ENCODE measurements at regions not wholly inside any gene's neighbourhood (a gene's known extent, or its start where the extent isn't known, plus 50 kb on each side); places are given as distances from the start of the nearest gene placed in this dataset.

GRCh38 chr2:65566617-65567016 is 134.2 kb upstream of the SPRED2 start:
- no peak for DNase-seq (ENCODE audit: low read depth, low spot score)
- Mint-ChIP-seq H3K27me3 (ENCODE audit: low read depth) (peaks cover 4% of the 10 kb centered on the region), H3K27ac (ENCODE audit: unreplicated experiment) (peak overlapping the region; percentile 65), H3K36me3 (ENCODE audit: low read depth) (no peaks in the 10 kb centered on the region), H3K4me1 (peaks cover 11% of the 10 kb centered on the region), H3K9me3 (no peaks in the 10 kb centered on the region), H3K4me3 (no peak overlapping the region)
- TF ChIP-seq CTCF (conservative IDR thresholded peaks at IDR 0.05), result no peak

- no peak for DNase-seq (ENCODE audit: low read depth, low spot score)
- Mint-ChIP-seq H3K4me3 (no peak overlapping the region), H3K4me1 (peaks cover 11% of the 10 kb centered on the region), H3K27me3 (ENCODE audit: low read depth) (peaks cover 4% of the 10 kb centered on the region), H3K27ac (ENCODE audit: unreplicated experiment) (no peak overlapping the region), H3K36me3 (ENCODE audit: low read depth) (no peaks in the 10 kb centered on the region), H3K9me3 (no peaks in the 10 kb centered on the region)
- no peak for TF ChIP-seq CTCF (conservative IDR thresholded peaks at IDR 0.05)
Observed at GRCh38 chr2:65565681-65566080, 133.3 kb upstream of the SPRED2 start.

GRCh38 chr2:65564299-65564698 is 131.9 kb upstream of the SPRED2 start:
- H3K9me3 Mint-ChIP-seq, result no peaks in the 10 kb centered on the region
- H3K27ac Mint-ChIP-seq (ENCODE audit: unreplicated experiment), result no peak overlapping the region
- no peaks in the 10 kb centered on the region for H3K36me3 Mint-ChIP-seq (ENCODE audit: low read depth)
- H3K27me3 Mint-ChIP-seq (ENCODE audit: low read depth), result peaks cover 4% of the 10 kb centered on the region
- H3K4me1 Mint-ChIP-seq, result peaks cover 11% of the 10 kb centered on the region
- H3K4me3 Mint-ChIP-seq, result no peak overlapping the region
- no peak for TF ChIP-seq CTCF (conservative IDR thresholded peaks at IDR 0.05)
- DNase-seq (ENCODE audit: low read depth, low spot score), result no peak

- Mint-ChIP-seq H3K9me3 (no peaks in the 10 kb centered on the region), H3K27ac (ENCODE audit: unreplicated experiment) (no peak overlapping the region), H3K27me3 (ENCODE audit: low read depth) (peaks cover 6% of the 10 kb centered on the region), H3K4me3 (no peak overlapping the region), H3K4me1 (peaks cover 11% of the 10 kb centered on the region), H3K36me3 (ENCODE audit: low read depth) (no peaks in the 10 kb centered on the region)
- TF ChIP-seq CTCF (conservative IDR thresholded peaks at IDR 0.05), result no peak
- no peak for DNase-seq (ENCODE audit: low read depth, low spot score)
Observed at GRCh38 chr2:65562890-65563289, 130.5 kb upstream of the SPRED2 start.

- Mint-ChIP-seq H3K36me3 (ENCODE audit: low read depth) (no peaks in the 10 kb centered on the region), H3K4me3 (no peak overlapping the region), H3K4me1 (no peaks in the 10 kb centered on the region), H3K9me3 (no peaks in the 10 kb centered on the region), H3K27ac (ENCODE audit: unreplicated experiment) (no peak overlapping the region), H3K27me3 (ENCODE audit: low read depth) (peaks cover 2% of the 10 kb centered on the region)
- no peak for TF ChIP-seq CTCF (conservative IDR thresholded peaks at IDR 0.05)
- DNase-seq (ENCODE audit: low read depth, low spot score), result no peak
Observed at GRCh38 chr2:65558743-65559142, 126.3 kb upstream of the SPRED2 start.

Data from neural crest cell (in vitro differentiated cells).